ENCODE measurements at regions not wholly inside any gene's neighbourhood (a gene's known extent, or its start where the extent isn't known, plus 50 kb on each side); places are given as distances from the start of the nearest gene placed in this dataset.
"Not testable (repeated sequence)": the region's sequence is repeated elsewhere in the genome, so short reads cannot be mapped to it uniquely, and the experiment has no call there.

- DNase-seq (ENCODE audit: low spot score): not testable (repeated sequence)
These were observed 128.5 kb upstream of the ZNF267 start for GRCh38 chr16:31745098-31745497.

GRCh38 chr16:31745900-31746299, 127.7 kb upstream of the ZNF267 start:
- no peak for DNase-seq (ENCODE audit: low spot score)

GRCh38 chr16:31754998-31755615, 118.5 kb upstream of the ZNF267 start:
- no peak for DNase-seq (ENCODE audit: low spot score)

GRCh38 chr16:31764103-31764502, 109.5 kb upstream of the ZNF267 start:
- no peak for DNase-seq (ENCODE audit: low spot score)

GRCh38 chr16:31767267-31767666, 106.3 kb upstream of the ZNF267 start:
- DNase-seq (ENCODE audit: low spot score): no peak

GRCh38 chr16:31780342-31780741, 93.3 kb upstream of the ZNF267 start:
- DNase-seq (ENCODE audit: low spot score): no peak

- no peak for DNase-seq (ENCODE audit: low spot score)
These were observed 88.5 kb upstream of the ZNF267 start for GRCh38 chr16:31785126-31785525.

- DNase-seq (ENCODE audit: low spot score): no peak
These were observed 66.5 kb upstream of the ZNF267 start for GRCh38 chr16:31807086-31807485.

- no peak for DNase-seq (ENCODE audit: low spot score)
These were observed 62.7 kb upstream of the ZNF267 start for GRCh38 chr16:31810863-31811262.

- DNase-seq (ENCODE audit: low spot score): not testable (repeated sequence)
These were observed 57.5 kb upstream of the ZNF267 start for GRCh38 chr16:31816141-31816540.

- no peak for DNase-seq (ENCODE audit: low spot score)
These were observed 54.2 kb upstream of the ZNF267 start for GRCh38 chr16:31819386-31819785.

GRCh38 chr16:31819948-31820347, 53.7 kb upstream of the ZNF267 start:
- DNase-seq (ENCODE audit: low spot score): no peak
